ENCODE measurements at regions not wholly inside any gene's neighbourhood (a gene's known extent, or its start where the extent isn't known, plus 50 kb on each side); places are given as distances from the start of the nearest gene placed in this dataset.
A peak's percentile ranks its signal among the peaks of the same experiment; 100 is the strongest.

DNA sequence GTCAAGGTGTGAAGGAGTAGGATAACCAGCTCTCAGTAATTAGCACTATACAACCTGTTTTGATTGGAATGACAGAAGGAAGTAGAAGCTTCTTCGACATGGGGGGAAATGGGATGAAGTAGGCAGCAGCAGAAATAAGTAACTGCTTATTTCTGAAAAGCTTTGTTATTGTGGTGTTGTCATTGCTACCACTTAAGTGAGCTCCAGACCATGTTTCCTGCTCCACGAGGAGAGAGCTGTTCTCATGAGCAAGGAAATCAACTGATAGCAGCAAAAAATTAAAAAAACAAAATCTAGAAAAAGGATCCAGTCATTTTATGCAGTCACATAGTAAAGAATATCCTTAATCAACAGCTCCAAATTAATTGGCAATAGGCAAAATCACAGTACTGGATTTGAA lies 106.1 kb upstream of the TLL1 start:
- no peaks in the 10 kb centered on the region for H3K9me3 Mint-ChIP-seq (ENCODE audit: unreplicated experiment)
- no peaks in the 10 kb centered on the region for H3K36me3 Mint-ChIP-seq (ENCODE audit: low read depth, unreplicated experiment)
- TF ChIP-seq CTCF (IDR thresholded peaks at IDR 0.05; ENCODE audit: unreplicated experiment) = no peak
- no peak overlapping the region for H3K4me3 Mint-ChIP-seq (ENCODE audit: unreplicated experiment)
- peaks cover 42% of the 10 kb centered on the region for H3K4me1 Mint-ChIP-seq (ENCODE audit: unreplicated experiment)
- no peak for DNase-seq (ENCODE audit: low spot score)
- peaks cover 5% of the 10 kb centered on the region for H3K27me3 Mint-ChIP-seq (ENCODE audit: unreplicated experiment)
- peak overlapping the region; percentile 95 for H3K27ac Mint-ChIP-seq (ENCODE audit: unreplicated experiment)

- no peaks in the 10 kb centered on the region for H3K36me3 Mint-ChIP-seq (ENCODE audit: low read depth, unreplicated experiment)
- no peak for TF ChIP-seq CTCF (IDR thresholded peaks at IDR 0.05; ENCODE audit: unreplicated experiment)
- H3K9me3 Mint-ChIP-seq (ENCODE audit: unreplicated experiment) = no peaks in the 10 kb centered on the region
- peaks cover 42% of the 10 kb centered on the region for H3K4me1 Mint-ChIP-seq (ENCODE audit: unreplicated experiment)
- DNase-seq (ENCODE audit: low spot score) = no peak
- H3K4me3 Mint-ChIP-seq (ENCODE audit: unreplicated experiment) = no peak overlapping the region
- peak overlapping the region; percentile 95 for H3K27ac Mint-ChIP-seq (ENCODE audit: unreplicated experiment)
- H3K27me3 Mint-ChIP-seq (ENCODE audit: unreplicated experiment) = peaks cover 5% of the 10 kb centered on the region
Measured at GRCh38 chr4:165767671-165768070, 105.4 kb upstream of the TLL1 start.

DNA sequence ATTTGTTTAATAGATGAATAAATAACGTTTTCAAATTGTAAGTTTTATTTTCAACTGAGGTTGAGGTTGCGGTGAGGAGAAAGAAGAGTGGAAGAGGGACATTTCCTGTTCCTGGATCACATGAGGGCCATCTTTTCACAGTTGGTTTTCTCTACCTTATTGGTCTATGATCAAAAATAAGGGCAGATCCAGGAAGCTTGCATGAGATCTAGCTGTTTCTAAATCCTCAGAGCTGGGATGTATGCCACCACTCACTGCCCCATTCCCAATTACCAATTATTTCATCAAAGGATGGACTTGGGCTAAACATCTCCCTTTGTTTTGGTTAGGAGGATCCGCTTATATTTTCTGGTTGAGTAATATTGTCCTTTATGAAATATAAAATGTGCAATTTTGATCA lies 104.8 kb upstream of the TLL1 start:
- Mint-ChIP-seq H3K4me1 (ENCODE audit: unreplicated experiment) (peaks cover 41% of the 10 kb centered on the region), H3K27ac (ENCODE audit: unreplicated experiment) (no peak overlapping the region), H3K4me3 (ENCODE audit: unreplicated experiment) (no peak overlapping the region), H3K36me3 (ENCODE audit: low read depth, unreplicated experiment) (no peaks in the 10 kb centered on the region), H3K27me3 (ENCODE audit: unreplicated experiment) (peaks cover 5% of the 10 kb centered on the region), H3K9me3 (ENCODE audit: unreplicated experiment) (no peaks in the 10 kb centered on the region)
- no peak for DNase-seq (ENCODE audit: low spot score)
- no peak for TF ChIP-seq CTCF (IDR thresholded peaks at IDR 0.05; ENCODE audit: unreplicated experiment)

DNA sequence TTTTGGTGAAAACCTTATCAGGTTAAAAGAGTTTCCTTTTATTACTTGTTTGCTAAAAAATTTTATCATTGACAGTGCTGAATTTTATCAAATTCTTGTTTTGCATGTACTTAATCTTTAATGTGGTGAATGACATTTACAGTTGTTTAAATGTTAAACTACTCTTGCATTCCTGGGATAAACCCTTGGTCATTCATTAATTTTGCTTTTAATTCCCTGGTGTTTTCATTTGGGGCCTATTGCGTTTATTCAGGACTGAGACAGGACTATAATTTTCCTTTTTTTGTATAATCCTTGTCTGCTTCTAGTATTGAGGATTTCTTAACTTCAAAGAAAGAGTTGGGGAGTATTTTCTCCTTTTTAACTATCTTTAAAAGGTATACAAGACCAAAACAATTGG lies 98.7 kb upstream of the TLL1 start:
- DNase-seq (ENCODE audit: low spot score) = no peak
- Mint-ChIP-seq H3K4me3 (ENCODE audit: unreplicated experiment) (no peak overlapping the region), H3K36me3 (ENCODE audit: low read depth, unreplicated experiment) (no peaks in the 10 kb centered on the region), H3K9me3 (ENCODE audit: unreplicated experiment) (no peaks in the 10 kb centered on the region), H3K4me1 (ENCODE audit: unreplicated experiment) (peaks cover 3% of the 10 kb centered on the region), H3K27ac (ENCODE audit: unreplicated experiment) (no peak overlapping the region), H3K27me3 (ENCODE audit: unreplicated experiment) (no peaks in the 10 kb centered on the region)
- TF ChIP-seq CTCF (IDR thresholded peaks at IDR 0.05; ENCODE audit: unreplicated experiment) = no peak

GRCh38 chr4:165779950-165780670 lies 92.9 kb upstream of the TLL1 start:
- H3K9me3 Mint-ChIP-seq (ENCODE audit: unreplicated experiment) = no peaks in the 10 kb centered on the region
- no peak overlapping the region for H3K27ac Mint-ChIP-seq (ENCODE audit: unreplicated experiment)
- no peaks in the 10 kb centered on the region for H3K36me3 Mint-ChIP-seq (ENCODE audit: low read depth, unreplicated experiment)
- peaks cover 8% of the 10 kb centered on the region for H3K4me1 Mint-ChIP-seq (ENCODE audit: unreplicated experiment)
- no peaks in the 10 kb centered on the region for H3K27me3 Mint-ChIP-seq (ENCODE audit: unreplicated experiment)
- no peak overlapping the region for H3K4me3 Mint-ChIP-seq (ENCODE audit: unreplicated experiment)
- DNase-seq (ENCODE audit: low spot score) = no peak
- no peak for TF ChIP-seq CTCF (IDR thresholded peaks at IDR 0.05; ENCODE audit: unreplicated experiment)

Measured in endothelial cell (in vitro differentiated cells).